GM23338 (cell line): ENCODE measurements at regions not wholly inside any gene's neighbourhood (a gene's known extent, or its start where the extent isn't known, plus 50 kb on each side); places are given as distances from the start of the nearest gene placed in this dataset.

ENCODE experiments used
- ATAC-seq: fragments of 200-7000 bp; cut with Tn5 transposase; 3 replicates; pipeline ENCODE4 v1.9.1; 2020
- DNase-seq: peaks from one replicate; pipeline ENCODE4 v3.0.0-alpha.2; 2015; ENCODE audit warnings: low spot score
- H2AFZ ChIP-seq: fragments of 200-600 bp; sonication (generic); 2 replicates; pipeline ENCODE4 v1.8.0; 2016; ENCODE audit warnings: antibody characterized with exemption, mild to moderate bottlenecking, moderate library complexity
- H3F3A ChIP-seq: fragments of 200-600 bp; sonication (generic); replicated peaks from 2 replicates; pipeline ENCODE4 v1.8.0; 2017; ENCODE audit warnings: antibody characterized with exemption, mixed run types, low read depth
- H3K27ac ChIP-seq: fragments of 200-600 bp; sonication (generic); 2 replicates; pipeline ENCODE4 v1.6.1; 2016; ENCODE audit warnings: low read depth
- H3K27me3 ChIP-seq: fragments of 200-600 bp; sonication (generic); 2 replicates; pipeline ENCODE4 v1.8.0; 2016; ENCODE audit warnings: mild to moderate bottlenecking, mixed run types, moderate library complexity; ENCODE audit not compliant: insufficient read depth
- H3K36me3 ChIP-seq: fragments of 200-600 bp; sonication (generic); 2 replicates; pipeline ENCODE4 v1.8.0; 2016; ENCODE audit warnings: mild to moderate bottlenecking; ENCODE audit not compliant: insufficient read depth
- H3K4me1 ChIP-seq: fragments of 200-600 bp; sonication (generic); 2 replicates; pipeline ENCODE4 v1.8.0; 2016; ENCODE audit warnings: mild to moderate bottlenecking, moderate library complexity; ENCODE audit not compliant: insufficient read depth
- H3K4me2 ChIP-seq: fragments of 200-600 bp; sonication (generic); 2 replicates; pipeline ENCODE4 v1.7.1; 2017; ENCODE audit warnings: mixed run types
- H3K4me3 ChIP-seq: fragments of 200-600 bp; sonication (generic); 2 replicates; pipeline ENCODE4 v1.6.1; 2016; ENCODE audit warnings: mixed run types
- H3K79me2 ChIP-seq: fragments of 200-600 bp; sonication (generic); replicated peaks from 2 replicates; pipeline ENCODE4 v1.8.0; 2017; ENCODE audit warnings: mild to moderate bottlenecking; ENCODE audit not compliant: insufficient read depth
- H3K9me2 ChIP-seq: fragments of 200-600 bp; sonication (generic); 2 replicates; pipeline ENCODE4 v1.8.0; 2017; ENCODE audit not compliant: insufficient read depth
- H4K20me1 ChIP-seq: fragments of 200-600 bp; sonication (generic); replicated peaks from 2 replicates; pipeline ENCODE4 v1.8.0; 2017; ENCODE audit warnings: mild to moderate bottlenecking; ENCODE audit not compliant: insufficient read depth
- H3K27ac Mint-ChIP-seq: 2 replicates; pipeline ENCODE4 v1.8.0; 2020; ENCODE audit warnings: inconsistent platforms, mild to moderate bottlenecking, moderate library complexity, mixed read lengths
- H3K27me3 Mint-ChIP-seq: 3 replicates; pipeline ENCODE4 v1.8.0; 2022; ENCODE audit warnings: low read depth, mild to moderate bottlenecking, moderate library complexity, mixed read lengths, inconsistent platforms; ENCODE audit not compliant: insufficient read depth, poor library complexity
- H3K36me3 Mint-ChIP-seq: 3 replicates; pipeline ENCODE4 v1.8.0; 2021; ENCODE audit warnings: low read depth, mild to moderate bottlenecking, inconsistent platforms, moderate library complexity, mixed read lengths
- H3K4me1 Mint-ChIP-seq: 3 replicates; pipeline ENCODE4 v1.8.0; 2020; ENCODE audit warnings: mild to moderate bottlenecking, inconsistent platforms, mixed read lengths
- H3K4me3 Mint-ChIP-seq: 3 replicates; pipeline ENCODE4 v1.8.0; 2021; ENCODE audit warnings: moderate library complexity, mild to moderate bottlenecking, inconsistent platforms, mixed read lengths
- H3K9me3 Mint-ChIP-seq: 3 replicates; pipeline ENCODE4 v1.8.0; 2020; ENCODE audit warnings: moderate library complexity, mild to moderate bottlenecking, inconsistent platforms, mixed read lengths
- CREB1 ChIP-seq: fragments of 250-450 bp; sonication (Bioruptor Pico); IDR thresholded peaks from 2 replicates; pipeline ENCODE4 v1.5.0; 2020; ENCODE audit warnings: low read depth, mild to moderate bottlenecking, moderate library complexity
- ETS1 ChIP-seq: IDR thresholded peaks from 2 replicates; pipeline ENCODE4 v1.6.1; 2016; ENCODE audit warnings: antibody characterized with exemption
- EZH2 ChIP-seq: fragments of 200-600 bp; sonication (generic); IDR thresholded peaks from one replicate; pipeline ENCODE4 v1.8.0; 2017; ENCODE audit warnings: antibody characterized with exemption, mild to moderate bottlenecking, low read depth; ENCODE audit not compliant: unreplicated experiment
- EZH2phosphoT487 ChIP-seq: fragments of 200-600 bp; sonication (generic); IDR thresholded peaks from one replicate; pipeline ENCODE4 v1.8.1; 2018; ENCODE audit warnings: antibody characterized with exemption; ENCODE audit not compliant: unreplicated experiment
- JUNB ChIP-seq: IDR thresholded peaks from one replicate; pipeline ENCODE4 v1.6.1; 2016; ENCODE audit warnings: antibody characterized with exemption; ENCODE audit not compliant: unreplicated experiment
- TF ChIP-seq, protein P1 (sequence below): fragments of 250-450 bp; sonication (Bioruptor Pico); IDR thresholded peaks from 2 replicates; pipeline ENCODE4 v1.5.0; 2020; ENCODE audit warnings: mild to moderate bottlenecking, moderate library complexity
- TF ChIP-seq, protein P2 (sequence below): IDR thresholded peaks from one replicate; pipeline ENCODE4 v1.6.1; 2018; ENCODE audit warnings: antibody characterized with exemption; ENCODE audit not compliant: unreplicated experiment

GRCh38 chr5:8329773-8330172 lies 460.8 kb downstream of the MTRR start:
- Mint-ChIP-seq H3K4me1 (peaks cover 12% of the 10 kb centered on the region), H3K36me3 (no peaks in the 10 kb centered on the region), H3K4me3 (no peak overlapping the region), H3K27ac (no peak overlapping the region), H3K9me3 (no peaks in the 10 kb centered on the region), H3K27me3 (peaks cover 2% of the 10 kb centered on the region)
- Histone ChIP-seq H3K4me3 (no peak overlapping the region), H3K27ac (no peak overlapping the region), H3K4me1 (peaks cover 7% of the 10 kb centered on the region; the same call in 1 of the 2 replicates), H4K20me1 (no peaks in the 10 kb centered on the region), H2AFZ (no peak overlapping the region), H3K9me2 (no peaks in the 10 kb centered on the region), H3K27me3 (no peaks in the 10 kb centered on the region), H3F3A (no peaks in the 10 kb centered on the region), H3K36me3 (no peaks in the 10 kb centered on the region), H3K4me2 (no peak overlapping the region), H3K79me2 (no peaks in the 10 kb centered on the region)
- TF ChIP-seq CREB1 (CRISPR knock-in tag), result no peak
- no peak for TF ChIP-seq ETS1
- TF ChIP-seq, protein P1, sequence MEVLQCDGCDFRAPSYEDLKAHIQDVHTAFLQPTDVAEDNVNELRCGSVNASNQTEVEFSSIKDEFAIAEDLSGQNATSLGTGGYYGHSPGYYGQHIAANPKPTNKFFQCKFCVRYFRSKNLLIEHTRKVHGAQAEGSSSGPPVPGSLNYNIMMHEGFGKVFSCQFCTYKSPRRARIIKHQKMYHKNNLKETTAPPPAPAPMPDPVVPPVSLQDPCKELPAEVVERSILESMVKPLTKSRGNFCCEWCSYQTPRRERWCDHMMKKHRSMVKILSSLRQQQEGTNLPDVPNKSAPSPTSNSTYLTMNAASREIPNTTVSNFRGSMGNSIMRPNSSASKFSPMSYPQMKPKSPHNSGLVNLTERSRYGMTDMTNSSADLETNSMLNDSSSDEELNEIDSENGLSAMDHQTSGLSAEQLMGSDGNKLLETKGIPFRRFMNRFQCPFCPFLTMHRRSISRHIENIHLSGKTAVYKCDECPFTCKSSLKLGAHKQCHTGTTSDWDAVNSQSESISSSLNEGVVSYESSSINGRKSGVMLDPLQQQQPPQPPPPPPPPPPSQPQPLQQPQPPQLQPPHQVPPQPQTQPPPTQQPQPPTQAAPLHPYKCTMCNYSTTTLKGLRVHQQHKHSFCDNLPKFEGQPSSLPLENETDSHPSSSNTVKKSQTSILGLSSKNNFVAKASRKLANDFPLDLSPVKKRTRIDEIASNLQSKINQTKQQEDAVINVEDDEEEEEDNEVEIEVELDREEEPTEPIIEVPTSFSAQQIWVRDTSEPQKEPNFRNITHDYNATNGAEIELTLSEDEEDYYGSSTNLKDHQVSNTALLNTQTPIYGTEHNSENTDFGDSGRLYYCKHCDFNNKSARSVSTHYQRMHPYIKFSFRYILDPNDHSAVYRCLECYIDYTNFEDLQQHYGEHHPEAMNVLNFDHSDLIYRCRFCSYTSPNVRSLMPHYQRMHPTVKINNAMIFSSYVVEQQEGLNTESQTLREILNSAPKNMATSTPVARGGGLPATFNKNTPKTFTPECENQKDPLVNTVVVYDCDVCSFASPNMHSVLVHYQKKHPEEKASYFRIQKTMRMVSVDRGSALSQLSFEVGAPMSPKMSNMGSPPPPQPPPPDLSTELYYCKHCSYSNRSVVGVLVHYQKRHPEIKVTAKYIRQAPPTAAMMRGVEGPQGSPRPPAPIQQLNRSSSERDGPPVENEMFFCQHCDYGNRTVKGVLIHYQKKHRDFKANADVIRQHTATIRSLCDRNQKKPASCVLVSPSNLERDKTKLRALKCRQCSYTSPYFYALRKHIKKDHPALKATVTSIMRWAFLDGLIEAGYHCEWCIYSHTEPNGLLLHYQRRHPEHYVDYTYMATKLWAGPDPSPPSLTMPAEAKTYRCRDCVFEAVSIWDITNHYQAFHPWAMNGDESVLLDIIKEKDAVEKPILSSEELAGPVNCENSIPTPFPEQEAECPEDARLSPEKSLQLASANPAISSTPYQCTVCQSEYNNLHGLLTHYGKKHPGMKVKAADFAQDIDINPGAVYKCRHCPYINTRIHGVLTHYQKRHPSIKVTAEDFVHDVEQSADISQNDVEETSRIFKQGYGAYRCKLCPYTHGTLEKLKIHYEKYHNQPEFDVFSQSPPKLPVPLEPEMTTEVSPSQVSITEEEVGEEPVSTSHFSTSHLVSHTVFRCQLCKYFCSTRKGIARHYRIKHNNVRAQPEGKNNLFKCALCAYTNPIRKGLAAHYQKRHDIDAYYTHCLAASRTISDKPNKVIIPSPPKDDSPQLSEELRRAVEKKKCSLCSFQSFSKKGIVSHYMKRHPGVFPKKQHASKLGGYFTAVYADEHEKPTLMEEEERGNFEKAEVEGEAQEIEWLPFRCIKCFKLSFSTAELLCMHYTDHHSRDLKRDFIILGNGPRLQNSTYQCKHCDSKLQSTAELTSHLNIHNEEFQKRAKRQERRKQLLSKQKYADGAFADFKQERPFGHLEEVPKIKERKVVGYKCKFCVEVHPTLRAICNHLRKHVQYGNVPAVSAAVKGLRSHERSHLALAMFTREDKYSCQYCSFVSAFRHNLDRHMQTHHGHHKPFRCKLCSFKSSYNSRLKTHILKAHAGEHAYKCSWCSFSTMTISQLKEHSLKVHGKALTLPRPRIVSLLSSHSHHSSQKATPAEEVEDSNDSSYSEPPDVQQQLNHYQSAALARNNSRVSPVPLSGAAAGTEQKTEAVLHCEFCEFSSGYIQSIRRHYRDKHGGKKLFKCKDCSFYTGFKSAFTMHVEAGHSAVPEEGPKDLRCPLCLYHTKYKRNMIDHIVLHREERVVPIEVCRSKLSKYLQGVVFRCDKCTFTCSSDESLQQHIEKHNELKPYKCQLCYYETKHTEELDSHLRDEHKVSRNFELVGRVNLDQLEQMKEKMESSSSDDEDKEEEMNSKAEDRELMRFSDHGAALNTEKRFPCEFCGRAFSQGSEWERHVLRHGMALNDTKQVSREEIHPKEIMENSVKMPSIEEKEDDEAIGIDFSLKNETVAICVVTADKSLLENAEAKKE (CRISPR knock-in tag), result no peak
- no peak for TF ChIP-seq EZH2phosphoT487
- TF ChIP-seq JUNB, result no peak
- TF ChIP-seq EZH2, result no peak
- TF ChIP-seq, protein P2, sequence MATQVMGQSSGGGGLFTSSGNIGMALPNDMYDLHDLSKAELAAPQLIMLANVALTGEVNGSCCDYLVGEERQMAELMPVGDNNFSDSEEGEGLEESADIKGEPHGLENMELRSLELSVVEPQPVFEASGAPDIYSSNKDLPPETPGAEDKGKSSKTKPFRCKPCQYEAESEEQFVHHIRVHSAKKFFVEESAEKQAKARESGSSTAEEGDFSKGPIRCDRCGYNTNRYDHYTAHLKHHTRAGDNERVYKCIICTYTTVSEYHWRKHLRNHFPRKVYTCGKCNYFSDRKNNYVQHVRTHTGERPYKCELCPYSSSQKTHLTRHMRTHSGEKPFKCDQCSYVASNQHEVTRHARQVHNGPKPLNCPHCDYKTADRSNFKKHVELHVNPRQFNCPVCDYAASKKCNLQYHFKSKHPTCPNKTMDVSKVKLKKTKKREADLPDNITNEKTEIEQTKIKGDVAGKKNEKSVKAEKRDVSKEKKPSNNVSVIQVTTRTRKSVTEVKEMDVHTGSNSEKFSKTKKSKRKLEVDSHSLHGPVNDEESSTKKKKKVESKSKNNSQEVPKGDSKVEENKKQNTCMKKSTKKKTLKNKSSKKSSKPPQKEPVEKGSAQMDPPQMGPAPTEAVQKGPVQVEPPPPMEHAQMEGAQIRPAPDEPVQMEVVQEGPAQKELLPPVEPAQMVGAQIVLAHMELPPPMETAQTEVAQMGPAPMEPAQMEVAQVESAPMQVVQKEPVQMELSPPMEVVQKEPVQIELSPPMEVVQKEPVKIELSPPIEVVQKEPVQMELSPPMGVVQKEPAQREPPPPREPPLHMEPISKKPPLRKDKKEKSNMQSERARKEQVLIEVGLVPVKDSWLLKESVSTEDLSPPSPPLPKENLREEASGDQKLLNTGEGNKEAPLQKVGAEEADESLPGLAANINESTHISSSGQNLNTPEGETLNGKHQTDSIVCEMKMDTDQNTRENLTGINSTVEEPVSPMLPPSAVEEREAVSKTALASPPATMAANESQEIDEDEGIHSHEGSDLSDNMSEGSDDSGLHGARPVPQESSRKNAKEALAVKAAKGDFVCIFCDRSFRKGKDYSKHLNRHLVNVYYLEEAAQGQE, result no peak
- ATAC-seq, result no peak
- no peak for DNase-seq
